Liver (tissue), 8 donors: ENCODE measurements at regions not wholly inside any gene's neighbourhood (a gene's known extent, or its start where the extent isn't known, plus 50 kb on each side); places are given as distances from the start of the nearest gene placed in this dataset.

ENCODE experiments used
- DNase-seq: peaks from one replicate; pipeline ENCODE4 v3.0.0-alpha.2; 2017; ENCODE audit warnings: low spot score
- H3K27ac ChIP-seq, 2 donors: one replicate each; pipeline ENCODE4 v1.7.0; 2013; ENCODE audit warnings: inconsistent platforms in 2 of 2, low read length in 2 of 2, control low read depth in 1 of 2, low read depth in 1 of 2, mild to moderate bottlenecking in 1 of 2
- H3K27me3 ChIP-seq, 4 donors: one replicate each; pipeline versions ENCODE4 v1.6.1 to v1.7.0; 2013; ENCODE audit warnings: low read length in 3 of 4, inconsistent platforms in 1 of 4, mild to moderate bottlenecking in 1 of 4, moderate library complexity in 1 of 4; ENCODE audit not compliant: control insufficient read depth in 4 of 4, insufficient read depth in 4 of 4
- H3K36me3 ChIP-seq, 4 donors: one replicate each; pipeline versions ENCODE4 v1.6.1 to v1.7.0; 2013; ENCODE audit warnings: low read length in 3 of 4, mild to moderate bottlenecking in 3 of 4, low read depth in 1 of 4, moderate library complexity in 1 of 4; ENCODE audit not compliant: control insufficient read depth in 4 of 4, insufficient read depth in 3 of 4
- H3K4me1 ChIP-seq, 4 donors: one replicate each; pipeline versions ENCODE4 v1.6.1 to v1.7.0; 2013; ENCODE audit warnings: low read length in 3 of 4, mild to moderate bottlenecking in 3 of 4, moderate library complexity in 1 of 4; ENCODE audit not compliant: control insufficient read depth in 4 of 4, insufficient read depth in 4 of 4
- H3K4me3 ChIP-seq, 3 donors: one replicate each; pipeline versions ENCODE4 v1.6.1 to v1.7.0; 2013; ENCODE audit warnings: low read length in 3 of 3, control low read depth in 1 of 3, low read depth in 1 of 3, mild to moderate bottlenecking in 1 of 3
- H3K9ac ChIP-seq, 2 donors: one replicate each; pipeline ENCODE4 v1.7.0; 2013; ENCODE audit warnings: low read length in 2 of 2, mild to moderate bottlenecking in 2 of 2, moderate library complexity in 2 of 2, control low read depth in 1 of 2, low read depth in 1 of 2
- H3K9me3 ChIP-seq, 4 donors: one replicate each; pipeline versions ENCODE4 v1.6.1 to v1.7.0; 2013; ENCODE audit warnings: low read length in 3 of 4; ENCODE audit not compliant: control insufficient read depth in 4 of 4
- EGR1 ChIP-seq, 2 donors: IDR thresholded peaks; 2 replicates each; pipeline ENCODE4 v1.6.1; 2016 to 2018; ENCODE audit warnings: antibody characterized with exemption in 2 of 2, low read depth in 2 of 2
- FOXA1 ChIP-seq: IDR thresholded peaks from 2 replicates; pipeline ENCODE4 v1.6.1; 2016; ENCODE audit warnings: antibody characterized with exemption
- FOXA2 ChIP-seq: IDR thresholded peaks from 2 replicates; pipeline ENCODE4 v1.6.1; 2016; ENCODE audit warnings: antibody characterized with exemption
- GABPA ChIP-seq, 2 donors: IDR thresholded peaks in 1 of 2; conservative IDR thresholded peaks in 1 of 2; 2 replicates each; pipeline ENCODE4 v1.6.1; 2016; ENCODE audit warnings: antibody characterized with exemption in 2 of 2, mild to moderate bottlenecking in 1 of 2, moderate library complexity in 1 of 2
- HNF4A ChIP-seq, 2 donors: conservative IDR thresholded peaks; 2 replicates each; pipeline ENCODE4 v1.6.1; 2016; ENCODE audit warnings: antibody characterized with exemption in 2 of 2, mild to moderate bottlenecking in 2 of 2
- JUND ChIP-seq, 2 donors: IDR thresholded peaks; 2 replicates each; pipeline ENCODE4 v1.6.1; 2016; ENCODE audit warnings: antibody characterized with exemption in 2 of 2
- NR2F2 ChIP-seq: IDR thresholded peaks from 2 replicates; pipeline ENCODE4 v1.6.1; 2016; ENCODE audit warnings: antibody characterized with exemption
- RAD21 ChIP-seq, 2 donors: IDR thresholded peaks; 2 replicates each; pipeline ENCODE4 v1.6.1; 2016; ENCODE audit warnings: antibody characterized with exemption in 2 of 2, mild to moderate bottlenecking in 2 of 2
- RXRA ChIP-seq, 2 donors: IDR thresholded peaks; 2 replicates each; pipeline ENCODE4 v1.6.1; 2017 to 2018; ENCODE audit warnings: antibody characterized with exemption in 2 of 2, mild to moderate bottlenecking in 1 of 2
- SP1 ChIP-seq: IDR thresholded peaks from 2 replicates; pipeline ENCODE4 v1.6.1; 2018; ENCODE audit warnings: antibody characterized with exemption, mild to moderate bottlenecking
- TAF1 ChIP-seq: conservative IDR thresholded peaks from 2 replicates; pipeline ENCODE4 v1.6.1; 2016; ENCODE audit warnings: antibody characterized with exemption, mild to moderate bottlenecking
- YY1 ChIP-seq: IDR thresholded peaks from 2 replicates; pipeline ENCODE4 v1.6.1; 2016; ENCODE audit warnings: antibody characterized with exemption, mild to moderate bottlenecking
- WGBS: extraction: QIAGEN DNeasy Blood & Tissue Kit; methylation state at CpG from one replicate; pipeline ENCODE4 v1.1.7; 2013; 5-methylcytosine and 5-hydroxymethylcytosine counted together
- TF ChIP-seq, protein P1 (sequence below): IDR thresholded peaks from 2 replicates; pipeline ENCODE4 v1.6.1; 2016; ENCODE audit warnings: antibody characterized with exemption, mild to moderate bottlenecking
- TF ChIP-seq, protein P2 (sequence below): IDR thresholded peaks from 2 replicates; pipeline ENCODE4 v1.6.1; 2016; ENCODE audit warnings: antibody characterized with exemption
- TF ChIP-seq, protein P3 (sequence below): IDR thresholded peaks from 2 replicates; pipeline ENCODE4 v1.6.1; 2016; ENCODE audit warnings: antibody characterized with exemption
- TF ChIP-seq, protein P4 (sequence below): fragments of 150-350 bp; IDR thresholded peaks from 2 replicates; pipeline ENCODE4 v1.5.1; 2017; ENCODE audit warnings: improper control_type of control experiment, low read depth, low read length; ENCODE audit not compliant: missing input control
- TF ChIP-seq, protein P5 (sequence below): IDR thresholded peaks from 2 replicates; pipeline ENCODE4 v1.6.1; 2016; ENCODE audit warnings: antibody characterized with exemption
- donor health status: healthy.
- donor health status: healthy.
- donor health status: healthy.
- donor health status: healthy.
- donor health status: healthy.

DNA sequence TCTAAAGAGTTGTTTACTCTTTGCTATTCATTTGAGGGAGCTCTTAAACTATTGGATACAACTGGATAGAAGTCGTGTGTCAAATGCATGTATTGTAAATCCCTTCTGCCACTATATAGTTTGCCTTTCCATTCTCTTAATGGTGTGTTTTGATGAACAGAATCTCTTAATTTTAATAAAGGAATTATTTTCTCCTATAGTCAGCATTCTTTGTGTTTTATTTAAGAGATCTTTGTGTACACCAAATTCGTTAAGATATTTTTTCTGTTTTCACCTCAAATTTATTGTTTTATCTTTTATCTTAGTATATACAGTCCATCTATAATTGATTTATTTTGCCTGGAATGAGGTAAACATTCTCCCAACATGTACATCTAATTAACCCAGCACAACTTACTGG, 551.5 kb upstream of the AGTR1 start:
- no peak overlapping the region for H3K9ac ChIP-seq
- H3K4me1 ChIP-seq = no peaks in the 10 kb centered on the region
- H3K27ac ChIP-seq = no peak overlapping the region
- 42% methylated on average over 2 of the region's 2 CpGs for WGBS
- TF ChIP-seq RAD21 (IDR thresholded peaks at IDR 0.05) (no peak), YY1 (no peak), TAF1 (no peak), NR2F2 (no peak), EGR1 (IDR thresholded peaks at IDR 0.05; ENCODE audit: low read depth in 2 of 2) (no peak), FOXA1 (no peak), RXRA (IDR thresholded peaks at IDR 0.05) (no peak), FOXA2 (no peak), JUND (IDR thresholded peaks at IDR 0.05) (no peak), GABPA (IDR thresholded peaks at IDR 0.05 in 1 of 2, conservative IDR thresholded peaks at IDR 0.05 in 1 of 2) (no peak), HNF4A (conservative IDR thresholded peaks at IDR 0.05) (no peak), SP1 (no peak)
- TF ChIP-seq, protein P1, sequence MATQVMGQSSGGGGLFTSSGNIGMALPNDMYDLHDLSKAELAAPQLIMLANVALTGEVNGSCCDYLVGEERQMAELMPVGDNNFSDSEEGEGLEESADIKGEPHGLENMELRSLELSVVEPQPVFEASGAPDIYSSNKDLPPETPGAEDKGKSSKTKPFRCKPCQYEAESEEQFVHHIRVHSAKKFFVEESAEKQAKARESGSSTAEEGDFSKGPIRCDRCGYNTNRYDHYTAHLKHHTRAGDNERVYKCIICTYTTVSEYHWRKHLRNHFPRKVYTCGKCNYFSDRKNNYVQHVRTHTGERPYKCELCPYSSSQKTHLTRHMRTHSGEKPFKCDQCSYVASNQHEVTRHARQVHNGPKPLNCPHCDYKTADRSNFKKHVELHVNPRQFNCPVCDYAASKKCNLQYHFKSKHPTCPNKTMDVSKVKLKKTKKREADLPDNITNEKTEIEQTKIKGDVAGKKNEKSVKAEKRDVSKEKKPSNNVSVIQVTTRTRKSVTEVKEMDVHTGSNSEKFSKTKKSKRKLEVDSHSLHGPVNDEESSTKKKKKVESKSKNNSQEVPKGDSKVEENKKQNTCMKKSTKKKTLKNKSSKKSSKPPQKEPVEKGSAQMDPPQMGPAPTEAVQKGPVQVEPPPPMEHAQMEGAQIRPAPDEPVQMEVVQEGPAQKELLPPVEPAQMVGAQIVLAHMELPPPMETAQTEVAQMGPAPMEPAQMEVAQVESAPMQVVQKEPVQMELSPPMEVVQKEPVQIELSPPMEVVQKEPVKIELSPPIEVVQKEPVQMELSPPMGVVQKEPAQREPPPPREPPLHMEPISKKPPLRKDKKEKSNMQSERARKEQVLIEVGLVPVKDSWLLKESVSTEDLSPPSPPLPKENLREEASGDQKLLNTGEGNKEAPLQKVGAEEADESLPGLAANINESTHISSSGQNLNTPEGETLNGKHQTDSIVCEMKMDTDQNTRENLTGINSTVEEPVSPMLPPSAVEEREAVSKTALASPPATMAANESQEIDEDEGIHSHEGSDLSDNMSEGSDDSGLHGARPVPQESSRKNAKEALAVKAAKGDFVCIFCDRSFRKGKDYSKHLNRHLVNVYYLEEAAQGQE = no peak
- TF ChIP-seq, protein P2, sequence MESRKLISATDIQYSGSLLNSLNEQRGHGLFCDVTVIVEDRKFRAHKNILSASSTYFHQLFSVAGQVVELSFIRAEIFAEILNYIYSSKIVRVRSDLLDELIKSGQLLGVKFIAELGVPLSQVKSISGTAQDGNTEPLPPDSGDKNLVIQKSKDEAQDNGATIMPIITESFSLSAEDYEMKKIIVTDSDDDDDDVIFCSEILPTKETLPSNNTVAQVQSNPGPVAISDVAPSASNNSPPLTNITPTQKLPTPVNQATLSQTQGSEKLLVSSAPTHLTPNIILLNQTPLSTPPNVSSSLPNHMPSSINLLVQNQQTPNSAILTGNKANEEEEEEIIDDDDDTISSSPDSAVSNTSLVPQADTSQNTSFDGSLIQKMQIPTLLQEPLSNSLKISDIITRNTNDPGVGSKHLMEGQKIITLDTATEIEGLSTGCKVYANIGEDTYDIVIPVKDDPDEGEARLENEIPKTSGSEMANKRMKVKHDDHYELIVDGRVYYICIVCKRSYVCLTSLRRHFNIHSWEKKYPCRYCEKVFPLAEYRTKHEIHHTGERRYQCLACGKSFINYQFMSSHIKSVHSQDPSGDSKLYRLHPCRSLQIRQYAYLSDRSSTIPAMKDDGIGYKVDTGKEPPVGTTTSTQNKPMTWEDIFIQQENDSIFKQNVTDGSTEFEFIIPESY = no peak
- TF ChIP-seq, protein P3, sequence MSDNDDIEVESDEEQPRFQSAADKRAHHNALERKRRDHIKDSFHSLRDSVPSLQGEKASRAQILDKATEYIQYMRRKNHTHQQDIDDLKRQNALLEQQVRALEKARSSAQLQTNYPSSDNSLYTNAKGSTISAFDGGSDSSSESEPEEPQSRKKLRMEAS = no peak
- TF ChIP-seq, protein P4, sequence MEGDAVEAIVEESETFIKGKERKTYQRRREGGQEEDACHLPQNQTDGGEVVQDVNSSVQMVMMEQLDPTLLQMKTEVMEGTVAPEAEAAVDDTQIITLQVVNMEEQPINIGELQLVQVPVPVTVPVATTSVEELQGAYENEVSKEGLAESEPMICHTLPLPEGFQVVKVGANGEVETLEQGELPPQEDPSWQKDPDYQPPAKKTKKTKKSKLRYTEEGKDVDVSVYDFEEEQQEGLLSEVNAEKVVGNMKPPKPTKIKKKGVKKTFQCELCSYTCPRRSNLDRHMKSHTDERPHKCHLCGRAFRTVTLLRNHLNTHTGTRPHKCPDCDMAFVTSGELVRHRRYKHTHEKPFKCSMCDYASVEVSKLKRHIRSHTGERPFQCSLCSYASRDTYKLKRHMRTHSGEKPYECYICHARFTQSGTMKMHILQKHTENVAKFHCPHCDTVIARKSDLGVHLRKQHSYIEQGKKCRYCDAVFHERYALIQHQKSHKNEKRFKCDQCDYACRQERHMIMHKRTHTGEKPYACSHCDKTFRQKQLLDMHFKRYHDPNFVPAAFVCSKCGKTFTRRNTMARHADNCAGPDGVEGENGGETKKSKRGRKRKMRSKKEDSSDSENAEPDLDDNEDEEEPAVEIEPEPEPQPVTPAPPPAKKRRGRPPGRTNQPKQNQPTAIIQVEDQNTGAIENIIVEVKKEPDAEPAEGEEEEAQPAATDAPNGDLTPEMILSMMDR = no peak
- TF ChIP-seq, protein P5, sequence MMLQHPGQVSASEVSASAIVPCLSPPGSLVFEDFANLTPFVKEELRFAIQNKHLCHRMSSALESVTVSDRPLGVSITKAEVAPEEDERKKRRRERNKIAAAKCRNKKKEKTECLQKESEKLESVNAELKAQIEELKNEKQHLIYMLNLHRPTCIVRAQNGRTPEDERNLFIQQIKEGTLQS = no peak
- H3K27me3 ChIP-seq = no peaks in the 10 kb centered on the region
- H3K36me3 ChIP-seq = no peaks in the 10 kb centered on the region
- DNase-seq = no peak
- no peak overlapping the region for H3K4me3 ChIP-seq
- no peaks in the 10 kb centered on the region for H3K9me3 ChIP-seq
